IMR-90 (cell line): ENCODE measurements at regions not wholly inside any gene's neighbourhood (a gene's known extent, or its start where the extent isn't known, plus 50 kb on each side); places are given as distances from the start of the nearest gene placed in this dataset.

ENCODE experiments used
- ATAC-seq: fragments of 200-7000 bp; cut with Tn5 transposase; 2 replicates; pipeline ENCODE4 v1.9.1; 2020; ENCODE audit warnings: low read depth, mild to moderate bottlenecking, moderate library complexity
- BruUV-seq: library from RNA; stranded (reverse); fragments of 400-500 nt; replicated peaks from 2 replicates; lab custom pipeline; 2021; lab: Mats Ljungman, UMichigan
- CTCF ChIA-PET: fragments of 300-600 bp; formaldehyde crosslinking; extraction: SDS; loops from one replicate; lab custom pipeline; 2021; ENCODE audit warnings: antibody characterized with exemption; lab: Yijun Ruan, JAX
- POLR2A ChIA-PET: fragments of 300-600 bp; sonication (Branson Sonifier 250); formaldehyde crosslinking; loops from one replicate; lab custom pipeline; 2022; ENCODE audit warnings: antibody characterized with exemption; ENCODE audit not compliant: unreplicated experiment; lab: Charles Lee
- DNase-seq: peaks from one replicate; pipeline ENCODE4 v3.0.0; 2013
- H2AFZ ChIP-seq: replicated peaks from 2 replicates; pipeline ENCODE3; 2013; ENCODE audit warnings: low read length, mild to moderate bottlenecking; ENCODE audit not compliant: poor library complexity
- H2AK5ac ChIP-seq: 2 replicates; pipeline ENCODE4 v1.6.1; 2013; ENCODE audit warnings: low read depth, low read length, inconsistent platforms
- H2AK9ac ChIP-seq: replicated peaks from 2 replicates; pipeline ENCODE3; 2013; ENCODE audit warnings: mild to moderate bottlenecking, low read depth, low read length, moderate library complexity; ENCODE audit not compliant: poor library complexity
- H2BK120ac ChIP-seq: 2 replicates; pipeline ENCODE4 v1.6.1; 2013; ENCODE audit warnings: low read depth, low read length, inconsistent platforms
- H2BK15ac ChIP-seq: 3 replicates; pipeline ENCODE4 v1.6.1; 2013; ENCODE audit warnings: low read depth, low read length, inconsistent platforms
- H2BK20ac ChIP-seq: 2 replicates; pipeline ENCODE4 v1.6.1; 2013; ENCODE audit warnings: low read depth, mild to moderate bottlenecking, inconsistent platforms, low read length, moderate library complexity
- H2BK5ac ChIP-seq: 2 replicates; pipeline ENCODE4 v1.6.1; 2013; ENCODE audit warnings: mild to moderate bottlenecking, low read depth, low read length, inconsistent platforms; ENCODE audit not compliant: poor library complexity, severe bottlenecking
- H3K14ac ChIP-seq: replicated peaks from 2 replicates; pipeline ENCODE4 v1.6.1; 2013; ENCODE audit warnings: low read depth, low read length, inconsistent platforms
- H3K18ac ChIP-seq: 2 replicates; pipeline ENCODE4 v1.6.1; 2013; ENCODE audit warnings: low read depth, low read length, control low read depth
- H3K23ac ChIP-seq: 2 replicates; pipeline ENCODE4 v1.6.1; 2013; ENCODE audit warnings: low read depth, low read length, inconsistent platforms
- H3K27ac ChIP-seq: 2 replicates; pipeline ENCODE4 v1.5.1; 2013; ENCODE audit warnings: mild to moderate bottlenecking, control low read depth, low read length; ENCODE audit not compliant: insufficient read depth
- H3K27me3 ChIP-seq: 2 replicates; pipeline ENCODE4 v1.6.1; 2013; ENCODE audit warnings: low read length; ENCODE audit not compliant: control insufficient read depth, insufficient read depth
- H3K36me3 ChIP-seq: 2 replicates; pipeline ENCODE4 v1.6.1; 2013; ENCODE audit warnings: low read length, mixed read lengths; ENCODE audit not compliant: control insufficient read depth, insufficient read depth
- H3K4ac ChIP-seq: 2 replicates; pipeline ENCODE4 v1.6.1; 2013; ENCODE audit warnings: low read depth, low read length, inconsistent platforms
- H3K4me1 ChIP-seq: 2 replicates; pipeline ENCODE4 v1.6.1; 2013; ENCODE audit warnings: low read length, mixed read lengths; ENCODE audit not compliant: control insufficient read depth, insufficient read depth
- H3K4me2 ChIP-seq: 2 replicates; pipeline ENCODE4 v1.6.1; 2013; ENCODE audit warnings: low read depth, mild to moderate bottlenecking, control low read depth, low read length, moderate library complexity
- H3K4me3 ChIP-seq: 2 replicates; pipeline ENCODE4 v1.5.1; 2013; ENCODE audit warnings: low read depth, mild to moderate bottlenecking, control low read depth, low read length, moderate library complexity; ENCODE audit not compliant: insufficient read depth
- H3K56ac ChIP-seq: 2 replicates; pipeline ENCODE4 v1.6.1; 2013; ENCODE audit warnings: low read length, inconsistent platforms; ENCODE audit not compliant: insufficient read depth; ENCODE audit errors: extremely low read depth
- H3K79me1 ChIP-seq, 2 experiments: 2 replicates each; pipeline ENCODE4 v1.6.1; 2013; ENCODE audit warnings: low read length in 2 of 2, inconsistent platforms in 1 of 2, low read depth in 1 of 2
- H3K9ac ChIP-seq: 2 replicates; pipeline ENCODE4 v1.6.1; 2013; ENCODE audit warnings: low read depth, low read length, control low read depth
- H3K9me1 ChIP-seq: 2 replicates; pipeline ENCODE4 v1.6.1; 2013; ENCODE audit warnings: low read length, inconsistent platforms; ENCODE audit not compliant: insufficient read depth
- H3K9me3 ChIP-seq: 2 replicates; pipeline ENCODE4 v1.6.1; 2013; ENCODE audit warnings: low read length; ENCODE audit not compliant: control insufficient read depth, insufficient read depth
- H4K20me1 ChIP-seq: 2 replicates; pipeline ENCODE4 v1.6.1; 2013; ENCODE audit warnings: low read length, inconsistent platforms; ENCODE audit not compliant: insufficient read depth
- H4K5ac ChIP-seq: 2 replicates; pipeline ENCODE4 v1.6.1; 2013; ENCODE audit warnings: mild to moderate bottlenecking, low read depth, low read length, control low read depth
- H4K8ac ChIP-seq, 2 experiments: 2 replicates each; pipeline ENCODE4 v1.6.1; 2013; ENCODE audit warnings: low read depth in 2 of 2, low read length in 2 of 2, control low read depth in 1 of 2, inconsistent platforms in 1 of 2
- H4K91ac ChIP-seq: 2 replicates; pipeline ENCODE4 v1.6.1; 2013; ENCODE audit warnings: low read depth, low read length, inconsistent platforms; ENCODE audit not compliant: insufficient read depth
- BHLHE40 ChIP-seq: fragments of 150-350 bp; IDR thresholded peaks from 2 replicates; pipeline ENCODE4 v1.6.1; 2016; ENCODE audit warnings: mild to moderate bottlenecking, low read depth, low read length
- CEBPB ChIP-seq: IDR thresholded peaks from 2 replicates; pipeline ENCODE4 v1.6.1; 2012; ENCODE audit warnings: low read depth, low read length, improper control_type of control experiment
- CHD1 ChIP-seq: IDR thresholded peaks from 2 replicates; pipeline ENCODE4 v1.6.1; 2012; ENCODE audit warnings: low read depth, low read length, improper control_type of control experiment
- FOS ChIP-seq: fragments of 150-350 bp; IDR thresholded peaks from 2 replicates; pipeline ENCODE4 v1.6.1; 2016; ENCODE audit warnings: low read depth, low read length
- MAFK ChIP-seq: IDR thresholded peaks from 2 replicates; pipeline ENCODE4 v1.6.1; 2012; ENCODE audit warnings: low read depth, low read length, improper control_type of control experiment
- MAZ ChIP-seq: IDR thresholded peaks from 2 replicates; pipeline ENCODE4 v1.6.1; 2012; ENCODE audit warnings: low read depth, mild to moderate bottlenecking, low read length, improper control_type of control experiment, moderate library complexity, borderline replicate concordance
- MXI1 ChIP-seq: IDR thresholded peaks from 2 replicates; pipeline ENCODE4 v1.6.1; 2012; ENCODE audit warnings: low read depth, mild to moderate bottlenecking, low read length, moderate library complexity, borderline replicate concordance
- NFE2L2 ChIP-seq: fragments of 150-350 bp; IDR thresholded peaks from 2 replicates; pipeline ENCODE4 v1.6.1; 2016; ENCODE audit warnings: low read depth, mild to moderate bottlenecking, low read length
- POLR2A ChIP-seq: IDR thresholded peaks from 2 replicates; pipeline ENCODE4 v1.6.1; 2012; ENCODE audit warnings: mild to moderate bottlenecking, low read depth, low read length
- RAD21 ChIP-seq: IDR thresholded peaks from 2 replicates; pipeline ENCODE4 v1.6.1; 2012; ENCODE audit warnings: low read length, improper control_type of control experiment
- RCOR1 ChIP-seq: IDR thresholded peaks from 2 replicates; pipeline ENCODE4 v1.6.1; 2012; ENCODE audit warnings: mild to moderate bottlenecking, low read length, improper control_type of control experiment; ENCODE audit not compliant: insufficient replicate concordance
- RFX5 ChIP-seq: IDR thresholded peaks from 2 replicates; pipeline ENCODE4 v1.8.0; 2012; ENCODE audit warnings: low read depth, mild to moderate bottlenecking, low read length, moderate library complexity
- SMC3 ChIP-seq: fragments of 150-350 bp; IDR thresholded peaks from 2 replicates; pipeline ENCODE4 v1.6.1; 2016; ENCODE audit warnings: low read depth, mild to moderate bottlenecking, antibody characterized with exemption, low read length, moderate library complexity
- WGBS, 2 experiments: methylation state at CpG; one replicate each; pipeline versions ENCODE4 v1.1.5 to v1.1.7; 2013; ENCODE audit warnings: missing lambda C conversion rate in 2 of 2; ENCODE audit not compliant: insufficient read length in 1 of 2; ENCODE audit errors: extremely low coverage in 2 of 2; 5-methylcytosine and 5-hydroxymethylcytosine counted together
- dilution Hi-C: fragments of 300-500 bp; cut with HindIII; formaldehyde crosslinking; loops from one replicate; pipeline ENCODE4 v1.14.3; 2018; ENCODE audit warnings: low sequenced_read_pairs; ENCODE audit not compliant: unreplicated experiment
- in situ Hi-C: fragments of 300-500 bp; cut with MboI; formaldehyde crosslinking; loops from 3 replicates; pipeline ENCODE4 v1.14.3; 2019; ENCODE audit warnings: low sequenced_read_pairs, inconsistent platforms, mixed read lengths
- intact Hi-C: fragments of 100-400 bp; cut with micrococcal nuclease; formaldehyde crosslinking; loops from 2 replicates; pipeline ENCODE4 v1.10.0; 2022
- TF ChIP-seq, protein P1 (sequence below): fragments of 150-350 bp; IDR thresholded peaks from 2 replicates; pipeline ENCODE4 v1.6.1; 2017; ENCODE audit warnings: mild to moderate bottlenecking, antibody characterized with exemption, low read length, low read depth
- TF ChIP-seq, protein P2 (sequence below): conservative IDR thresholded peaks from 2 replicates; pipeline ENCODE4 v1.5.1; 2012; ENCODE audit warnings: mild to moderate bottlenecking, low read depth, low read length, improper control_type of control experiment

DNA sequence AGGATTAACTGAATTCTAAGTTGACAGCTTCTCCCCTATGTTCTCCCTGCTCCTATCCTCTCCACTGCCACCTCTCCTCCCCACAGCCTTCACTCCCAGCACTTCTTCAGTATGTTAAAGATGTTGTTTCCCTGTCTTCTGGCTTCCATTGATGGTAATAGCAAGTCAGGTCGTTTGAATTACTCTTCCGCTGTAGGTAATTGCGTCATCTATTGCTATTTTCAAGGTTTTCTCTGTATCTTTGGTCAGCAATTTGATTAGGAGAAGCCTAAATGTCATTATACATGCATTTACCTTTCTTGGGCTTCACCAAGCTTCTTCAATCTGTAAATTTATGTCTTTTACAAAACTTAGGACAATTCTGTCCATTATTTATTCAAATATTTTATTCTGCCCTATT lies 377.3 kb upstream of the KLF12 start:
- Histone ChIP-seq H3K18ac (no peak overlapping the region), H3K79me1 (no peaks in the 10 kb centered on the region), H4K20me1 (no peaks in the 10 kb centered on the region), H4K5ac (no peak overlapping the region), H2BK120ac (no peak overlapping the region), H3K9me1 (no peaks in the 10 kb centered on the region), H2BK20ac (no peak overlapping the region), H4K8ac (no peak overlapping the region), H3K4me1 (no peaks in the 10 kb centered on the region), H3K4ac (no peak overlapping the region), H2BK5ac (no peak overlapping the region), H3K9ac (no peak overlapping the region), H3K9me3 (no peaks in the 10 kb centered on the region), H2AK9ac (no peak overlapping the region), H3K56ac (no peak overlapping the region), H3K36me3 (no peaks in the 10 kb centered on the region), H2AK5ac (no peak overlapping the region), H3K14ac (no peak overlapping the region), H3K4me3 (no peak overlapping the region), H2BK15ac (no peak overlapping the region), H3K27me3 (no peaks in the 10 kb centered on the region), H3K23ac (no peak overlapping the region), H3K27ac (no peak overlapping the region), H2AFZ (no peak overlapping the region), H4K91ac (no peak overlapping the region), H3K4me2 (no peak overlapping the region)
- no peak for DNase-seq
- ChIA-PET CTCF (no interaction called here), POLR2A (no interaction called here)
- TF ChIP-seq NFE2L2 (no peak), CHD1 (no peak), RFX5 (no peak), SMC3 (no peak), RCOR1 (no peak), MAFK (no peak), MAZ (no peak), MXI1 (no peak), RAD21 (no peak), FOS (no peak), CEBPB (no peak), POLR2A (no peak), BHLHE40 (no peak)
- TF ChIP-seq, protein P1, sequence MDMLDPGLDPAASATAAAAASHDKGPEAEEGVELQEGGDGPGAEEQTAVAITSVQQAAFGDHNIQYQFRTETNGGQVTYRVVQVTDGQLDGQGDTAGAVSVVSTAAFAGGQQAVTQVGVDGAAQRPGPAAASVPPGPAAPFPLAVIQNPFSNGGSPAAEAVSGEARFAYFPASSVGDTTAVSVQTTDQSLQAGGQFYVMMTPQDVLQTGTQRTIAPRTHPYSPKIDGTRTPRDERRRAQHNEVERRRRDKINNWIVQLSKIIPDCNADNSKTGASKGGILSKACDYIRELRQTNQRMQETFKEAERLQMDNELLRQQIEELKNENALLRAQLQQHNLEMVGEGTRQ: no peak
- TF ChIP-seq, protein P2, sequence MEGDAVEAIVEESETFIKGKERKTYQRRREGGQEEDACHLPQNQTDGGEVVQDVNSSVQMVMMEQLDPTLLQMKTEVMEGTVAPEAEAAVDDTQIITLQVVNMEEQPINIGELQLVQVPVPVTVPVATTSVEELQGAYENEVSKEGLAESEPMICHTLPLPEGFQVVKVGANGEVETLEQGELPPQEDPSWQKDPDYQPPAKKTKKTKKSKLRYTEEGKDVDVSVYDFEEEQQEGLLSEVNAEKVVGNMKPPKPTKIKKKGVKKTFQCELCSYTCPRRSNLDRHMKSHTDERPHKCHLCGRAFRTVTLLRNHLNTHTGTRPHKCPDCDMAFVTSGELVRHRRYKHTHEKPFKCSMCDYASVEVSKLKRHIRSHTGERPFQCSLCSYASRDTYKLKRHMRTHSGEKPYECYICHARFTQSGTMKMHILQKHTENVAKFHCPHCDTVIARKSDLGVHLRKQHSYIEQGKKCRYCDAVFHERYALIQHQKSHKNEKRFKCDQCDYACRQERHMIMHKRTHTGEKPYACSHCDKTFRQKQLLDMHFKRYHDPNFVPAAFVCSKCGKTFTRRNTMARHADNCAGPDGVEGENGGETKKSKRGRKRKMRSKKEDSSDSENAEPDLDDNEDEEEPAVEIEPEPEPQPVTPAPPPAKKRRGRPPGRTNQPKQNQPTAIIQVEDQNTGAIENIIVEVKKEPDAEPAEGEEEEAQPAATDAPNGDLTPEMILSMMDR: no peak
- WGBS, 2 experiments: no CpG with 5 or more reads among the region's 3 CpGs
- in situ Hi-C loops: no loop called here
- intact Hi-C loops: no loop called here
- no peak for ATAC-seq
- dilution Hi-C loops: no loop called here
- no TSS peak for BruUV-seq
